H1 (cell line): ENCODE measurements at regions not wholly inside any gene's neighbourhood (a gene's known extent, or its start where the extent isn't known, plus 50 kb on each side); places are given as distances from the start of the nearest gene placed in this dataset.

Source experiments
- CTCF ChIA-PET: fragments of 300-600 bp; sonication (Branson Sonifier 250); formaldehyde crosslinking; loops from one replicate; lab custom pipeline; 2021; ENCODE audit not compliant: partially characterized antibody; lab: Charles Lee
- POLR2A ChIA-PET: fragments of 300-600 bp; sonication (Branson Sonifier 250); formaldehyde crosslinking; loops from one replicate; lab custom pipeline; 2021; ENCODE audit warnings: inconsistent platforms; ENCODE audit not compliant: partially characterized antibody; lab: Charles Lee
- DNase-seq, 2 experiments: peaks; one replicate each; pipeline versions ENCODE4 v3.0.0 to v3.0.0-alpha.2; 2010 to 2022; ENCODE audit warnings: low spot score in 2 of 2, low read depth in 1 of 2, mixed read lengths in 1 of 2
- FAIRE-seq: peaks from 2 replicates; lab custom pipeline; 2011; peaks lifted over from hg19 to GRCh38; lab: Jason Lieb, UNC
- H2AFZ ChIP-seq: 2 replicates; pipeline ENCODE4 v1.8.1; 2012; ENCODE audit warnings: low read length, inconsistent platforms
- H2AK5ac ChIP-seq: 2 replicates; pipeline ENCODE4 v1.6.1; 2013; ENCODE audit warnings: low read depth, low read length
- H2BK120ac ChIP-seq: replicated peaks from 2 replicates; pipeline ENCODE3; 2013; ENCODE audit warnings: low read depth, low read length, inconsistent platforms
- H2BK12ac ChIP-seq: 2 replicates; pipeline ENCODE4 v1.6.1; 2013; ENCODE audit warnings: low read depth, low read length
- H2BK15ac ChIP-seq: 2 replicates; pipeline ENCODE4 v1.6.1; 2013; ENCODE audit warnings: low read length
- H2BK20ac ChIP-seq: 2 replicates; pipeline ENCODE4 v1.6.1; 2013; ENCODE audit warnings: low read length
- H2BK5ac ChIP-seq: 2 replicates; pipeline ENCODE4 v1.6.1; 2013; ENCODE audit warnings: low read depth, low read length
- H3K14ac ChIP-seq: 2 replicates; pipeline ENCODE4 v1.6.1; 2013; ENCODE audit warnings: inconsistent platforms; ENCODE audit not compliant: insufficient read length
- H3K18ac ChIP-seq: 2 replicates; pipeline ENCODE4 v1.6.1; 2013; ENCODE audit warnings: low read length; ENCODE audit errors: extremely low read depth
- H3K23ac ChIP-seq: 2 replicates; pipeline ENCODE4 v1.6.1; 2013; ENCODE audit warnings: inconsistent platforms; ENCODE audit not compliant: insufficient read length
- H3K23me2 ChIP-seq: 2 replicates; pipeline ENCODE4 v1.6.1; 2013; ENCODE audit warnings: low read depth, low read length
- H3K27ac ChIP-seq: 2 replicates; pipeline ENCODE4 v1.6.1; 2011; ENCODE audit warnings: low read depth, low read length, inconsistent platforms
- H3K27me3 ChIP-seq, 4 experiments: replicated peaks in 1 of 4; 1 replicate in 1 of 4; 2 replicates in 3 of 4; pipeline versions ENCODE4 v1.6.1 to v1.8.1; 2011 to 2013; ENCODE audit warnings: low read length in 3 of 4, mild to moderate bottlenecking in 3 of 4, inconsistent platforms in 2 of 4, mixed read lengths in 2 of 4, moderate library complexity in 1 of 4; ENCODE audit not compliant: control insufficient read depth in 3 of 4, insufficient read depth in 3 of 4; ENCODE audit errors: extremely low read depth in 1 of 4
- H3K36me3 ChIP-seq, 4 experiments: 2 replicates each; pipeline versions ENCODE4 v1.6.1 to v1.8.1; 2011 to 2013; ENCODE audit warnings: mild to moderate bottlenecking in 4 of 4, low read length in 3 of 4, moderate library complexity in 2 of 4, control low read depth in 1 of 4, inconsistent platforms in 1 of 4; ENCODE audit not compliant: insufficient read depth in 4 of 4, control insufficient read depth in 2 of 4
- H3K4ac ChIP-seq: replicated peaks from 2 replicates; pipeline ENCODE3; 2013; ENCODE audit warnings: low read length, low read depth, mixed read lengths, inconsistent platforms; ENCODE audit not compliant: insufficient read length
- H3K4me1 ChIP-seq, 4 experiments: replicated peaks in 1 of 4; 1 replicate in 1 of 4; 2 replicates in 3 of 4; pipeline versions ENCODE4 v1.6.1 to v1.8.1; 2011 to 2013; ENCODE audit warnings: low read length in 3 of 4, inconsistent platforms in 2 of 4, mixed read lengths in 1 of 4; ENCODE audit not compliant: insufficient read depth in 4 of 4, control insufficient read depth in 3 of 4
- H3K4me2 ChIP-seq, 2 experiments: 2 replicates each; pipeline versions ENCODE4 v1.6.1 to v1.8.1; 2011 to 2013; ENCODE audit warnings: low read depth in 2 of 2, low read length in 2 of 2, control low read depth in 1 of 2, inconsistent platforms in 1 of 2, mild to moderate bottlenecking in 1 of 2; ENCODE audit not compliant: insufficient read depth in 1 of 2
- H3K4me3 ChIP-seq, 4 experiments: fragments of 200-600, 300-600 bp in 1 of 4; sonication (generic), shearing (Covaris generic), sonication (Bioruptor Twin) in 1 of 4; 2 replicates each; pipeline versions ENCODE4 v1.5.1 to v1.8.1; 2011 to 2016; ENCODE audit warnings: low read length in 4 of 4, low read depth in 3 of 4, control low read depth in 2 of 4, inconsistent platforms in 2 of 4, mild to moderate bottlenecking in 2 of 4, mixed read lengths in 1 of 4, moderate library complexity in 1 of 4; ENCODE audit not compliant: insufficient read depth in 2 of 4; ENCODE audit errors: extremely low read depth in 1 of 4
- H3K56ac ChIP-seq: replicated peaks from 2 replicates; pipeline ENCODE3; 2013; ENCODE audit warnings: low read depth, mild to moderate bottlenecking, mixed read lengths, low read length, inconsistent platforms; ENCODE audit not compliant: insufficient read length
- H3K79me1 ChIP-seq: 2 replicates; pipeline ENCODE4 v1.6.1; 2013; ENCODE audit warnings: low read depth, low read length, control low read depth
- H3K79me2 ChIP-seq, 2 experiments: 2 replicates each; pipeline versions ENCODE4 v1.6.1 to v1.8.1; 2012 to 2013; ENCODE audit warnings: low read length in 2 of 2, mild to moderate bottlenecking in 2 of 2, inconsistent platforms in 1 of 2; ENCODE audit not compliant: insufficient read depth in 2 of 2, control insufficient read depth in 1 of 2
- H3K9ac ChIP-seq, 4 experiments: replicated peaks in 1 of 4; 1 replicate in 1 of 4; 2 replicates in 3 of 4; pipeline versions ENCODE4 v1.6.1 to v1.8.1; 2011 to 2013; ENCODE audit warnings: low read depth in 3 of 4, low read length in 3 of 4, control low read depth in 2 of 4, mild to moderate bottlenecking in 2 of 4, moderate library complexity in 2 of 4, inconsistent platforms in 1 of 4; ENCODE audit errors: extremely low read depth in 1 of 4
- H3K9me3 ChIP-seq, 2 experiments: 2 replicates each; pipeline versions ENCODE4 v1.6.1 to v1.8.1; 2012 to 2013; ENCODE audit warnings: mild to moderate bottlenecking in 2 of 2, moderate library complexity in 2 of 2, control low read depth in 1 of 2, inconsistent platforms in 1 of 2, low read depth in 1 of 2, low read length in 1 of 2, mixed read lengths in 1 of 2; ENCODE audit not compliant: insufficient read depth in 2 of 2
- H4K20me1 ChIP-seq, 2 experiments: replicated peaks in 1 of 2; 2 replicates each; pipeline versions ENCODE3 to v1.8.1; 2011 to 2013; ENCODE audit warnings: inconsistent platforms in 2 of 2, low read length in 2 of 2, mild to moderate bottlenecking in 1 of 2; ENCODE audit not compliant: insufficient read depth in 2 of 2, control insufficient read depth in 1 of 2
- H4K5ac ChIP-seq: 2 replicates; pipeline ENCODE4 v1.6.1; 2013; ENCODE audit warnings: low read length, low read depth, mixed read lengths, inconsistent platforms; ENCODE audit not compliant: insufficient read length
- H4K8ac ChIP-seq: 2 replicates; pipeline ENCODE4 v1.8.0; 2013; ENCODE audit warnings: mild to moderate bottlenecking, moderate library complexity, low read length, inconsistent platforms; ENCODE audit not compliant: insufficient read depth; ENCODE audit errors: extremely low read depth
- H4K91ac ChIP-seq: replicated peaks from 2 replicates; pipeline ENCODE3; 2013; ENCODE audit warnings: low read length, mixed read lengths, inconsistent platforms; ENCODE audit not compliant: insufficient read length
- BCL11A ChIP-seq, 2 experiments: IDR thresholded peaks; one replicate each; pipeline ENCODE4 v1.6.1; 2011; ENCODE audit warnings: low read depth in 2 of 2, low read length in 2 of 2, mild to moderate bottlenecking in 2 of 2
- CBX5 ChIP-seq: fragments of 300-800, 300-1000 bp; sonication (generic); IDR thresholded peaks from 2 replicates; pipeline ENCODE4 v1.7.1; 2016; ENCODE audit warnings: antibody characterized with exemption, low read length, low read depth
- CHD2 ChIP-seq: IDR thresholded peaks from 2 replicates; pipeline ENCODE4 v1.6.1; 2012; ENCODE audit warnings: low read length, improper control_type of control experiment
- CREB1 ChIP-seq: IDR thresholded peaks from 2 replicates; pipeline ENCODE4 v1.6.1; 2012; ENCODE audit warnings: inconsistent platforms
- CTBP2 ChIP-seq: IDR thresholded peaks from 2 replicates; pipeline ENCODE4 v1.7.0; 2011; ENCODE audit warnings: borderline replicate concordance, mild to moderate bottlenecking, moderate library complexity, mixed read lengths, low read length; ENCODE audit not compliant: insufficient read depth, insufficient read length
- CTCF ChIP-seq, 3 experiments: IDR thresholded peaks; 1 replicate in 2 of 3; 2 replicates in 1 of 3; pipeline versions ENCODE4 v1.5.1 to v1.6.1; 2011; ENCODE audit warnings: low read length in 3 of 3, mild to moderate bottlenecking in 3 of 3, inconsistent platforms in 2 of 3, low read depth in 1 of 3, moderate library complexity in 1 of 3; ENCODE audit not compliant: insufficient read depth in 1 of 3; ENCODE audit errors: control extremely low read depth in 1 of 3
- RXRA ChIP-seq: IDR thresholded peaks from 2 replicates; pipeline ENCODE4 v1.6.1; 2011; ENCODE audit warnings: low read depth, mild to moderate bottlenecking, low read length, moderate library complexity; ENCODE audit not compliant: insufficient read depth
- WGBS, 2 experiments: shearing (Covaris generic) in 1 of 2; methylation state at CpG; one replicate each; pipeline versions ENCODE4 v1.1.6 to v1.1.7; 2013 to 2015; ENCODE audit warnings: low lambda C conversion rate in 2 of 2, mixed read lengths in 2 of 2, inconsistent platforms in 1 of 2, low coverage in 1 of 2, missing lambda C conversion rate in 1 of 2; ENCODE audit not compliant: insufficient replicate concordance in 2 of 2, insufficient coverage in 1 of 2, insufficient read length in 1 of 2; ENCODE audit errors: extremely low coverage in 1 of 2, missing lambda C conversion rate in 1 of 2; 5-methylcytosine and 5-hydroxymethylcytosine counted together

GRCh38 chr6:168149015-168149414 lies 70.0 kb upstream of the FRMD1 start:
- H3K4me1 ChIP-seq: peaks cover 0 to 3% (median 0%) of the 10 kb centered on the region in 4 experiments; a peak in 1 of 7 replicates
- FAIRE-seq: no peak
- no peak overlapping the region for H3K23ac ChIP-seq
- DNase-seq: no peak
- no peak overlapping the region for H2BK5ac ChIP-seq
- no peaks in the 10 kb centered on the region for H3K9me3 ChIP-seq
- H2BK20ac ChIP-seq: no peak overlapping the region
- H3K79me1 ChIP-seq: no peaks in the 10 kb centered on the region
- H2BK15ac ChIP-seq: no peak overlapping the region
- H3K4me2 ChIP-seq: no peak overlapping the region
- no peak overlapping the region for H3K4ac ChIP-seq
- H2AFZ ChIP-seq: no peak overlapping the region
- no peak overlapping the region for H2BK120ac ChIP-seq
- H3K18ac ChIP-seq: no peak overlapping the region
- H3K36me3 ChIP-seq: no peaks in the 10 kb centered on the region
- WGBS, 2 experiments: 83% methylated on average over 9 of the region's 14 CpGs; no CpG with 5 or more reads in 1 of the 2 experiments
- no peak overlapping the region for H3K14ac ChIP-seq
- ChIA-PET POLR2A (no interaction called here), CTCF (no interaction called here)
- H3K27ac ChIP-seq: no peak overlapping the region
- TF ChIP-seq CTCF (IDR thresholded peaks at IDR 0.05; ENCODE audit: control extremely low read depth in 1 of 3, insufficient read depth in 1 of 3, low read depth in 1 of 3, low read length in 3 of 3) (no peak), BCL11A (IDR thresholded peaks at IDR 0.05; ENCODE audit: low read depth in 2 of 2, low read length in 2 of 2) (no peak), RXRA (no peak), CREB1 (no peak), CBX5 (no peak), CTBP2 (no peak), CHD2 (no peak)
- TF ChIP-seq, all 59 proteins: peak for 0
- Histone ChIP-seq H2BK12ac (no peak overlapping the region), H3K4me3 (no peak overlapping the region), H4K5ac (no peak overlapping the region), H4K8ac (no peak overlapping the region; the same call in 1 of the 2 replicates), H3K79me2 (no peaks in the 10 kb centered on the region), H3K56ac (no peak overlapping the region), H3K23me2 (no peaks in the 10 kb centered on the region), H4K20me1 (no peaks in the 10 kb centered on the region), H3K9ac (no peak overlapping the region), H2AK5ac (no peak overlapping the region), H4K91ac (no peak overlapping the region), H3K27me3 (0 out of 7 replicates have a peak, but pooled peaks cover 0 to 2% (median 0%) of the 10 kb centered on the region in 4 experiments)
